ENCODE measurements at regions not wholly inside any gene's neighbourhood (a gene's known extent, or its start where the extent isn't known, plus 50 kb on each side); places are given as distances from the start of the nearest gene placed in this dataset.
"Not testable (repeated sequence)": the region's sequence is repeated elsewhere in the genome, so short reads cannot be mapped to it uniquely, and the experiment has no call there.

DNA sequence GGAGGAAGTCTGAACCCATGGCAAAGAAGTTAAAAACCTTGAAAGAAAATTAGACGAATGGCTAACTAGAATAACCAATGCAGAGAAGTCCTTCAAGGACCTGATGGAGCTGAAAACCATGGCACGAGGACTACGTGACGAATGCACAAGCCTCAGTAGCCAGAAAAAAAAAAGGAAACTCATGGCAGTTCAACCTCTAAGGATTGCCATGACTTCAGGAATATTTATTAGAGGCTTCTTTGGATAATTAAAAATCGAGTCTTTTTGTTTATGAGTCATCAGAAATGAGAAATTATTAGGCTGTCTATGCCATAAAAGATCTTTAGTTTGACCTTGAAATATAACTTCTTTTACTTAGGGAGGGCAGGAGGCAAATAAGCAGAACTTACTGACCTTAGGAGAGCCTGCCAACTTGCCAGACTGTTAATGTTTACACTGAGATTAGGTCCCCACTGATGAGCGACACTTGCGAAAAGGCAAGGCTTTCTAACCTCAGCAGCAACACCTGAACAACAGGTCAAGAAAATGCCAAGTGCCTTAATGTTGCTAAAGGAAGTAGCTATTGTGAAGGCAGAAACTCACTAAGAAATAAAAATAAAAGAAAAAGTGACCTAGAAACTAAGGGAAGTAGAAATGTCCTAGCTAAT is 55.2 kb upstream of the TUSC1 start:
- Histone ChIP-seq H3K9me3 (ENCODE audit: low read depth) (no peaks in the 10 kb centered on the region), H3K27me3 (no peaks in the 10 kb centered on the region), H3K4me1 (ENCODE audit: low read depth) (no peaks in the 10 kb centered on the region), H3K27ac (no peak overlapping the region), H3K36me3 (no peaks in the 10 kb centered on the region), H3K4me3 (no peak overlapping the region)
- DNase-seq (ENCODE audit: low read depth in 1 of 2, low spot score in 1 of 2): no peak
- no peak for TF ChIP-seq CTCF (IDR thresholded peaks at IDR 0.05; ENCODE audit: low read depth, low read length)

DNA sequence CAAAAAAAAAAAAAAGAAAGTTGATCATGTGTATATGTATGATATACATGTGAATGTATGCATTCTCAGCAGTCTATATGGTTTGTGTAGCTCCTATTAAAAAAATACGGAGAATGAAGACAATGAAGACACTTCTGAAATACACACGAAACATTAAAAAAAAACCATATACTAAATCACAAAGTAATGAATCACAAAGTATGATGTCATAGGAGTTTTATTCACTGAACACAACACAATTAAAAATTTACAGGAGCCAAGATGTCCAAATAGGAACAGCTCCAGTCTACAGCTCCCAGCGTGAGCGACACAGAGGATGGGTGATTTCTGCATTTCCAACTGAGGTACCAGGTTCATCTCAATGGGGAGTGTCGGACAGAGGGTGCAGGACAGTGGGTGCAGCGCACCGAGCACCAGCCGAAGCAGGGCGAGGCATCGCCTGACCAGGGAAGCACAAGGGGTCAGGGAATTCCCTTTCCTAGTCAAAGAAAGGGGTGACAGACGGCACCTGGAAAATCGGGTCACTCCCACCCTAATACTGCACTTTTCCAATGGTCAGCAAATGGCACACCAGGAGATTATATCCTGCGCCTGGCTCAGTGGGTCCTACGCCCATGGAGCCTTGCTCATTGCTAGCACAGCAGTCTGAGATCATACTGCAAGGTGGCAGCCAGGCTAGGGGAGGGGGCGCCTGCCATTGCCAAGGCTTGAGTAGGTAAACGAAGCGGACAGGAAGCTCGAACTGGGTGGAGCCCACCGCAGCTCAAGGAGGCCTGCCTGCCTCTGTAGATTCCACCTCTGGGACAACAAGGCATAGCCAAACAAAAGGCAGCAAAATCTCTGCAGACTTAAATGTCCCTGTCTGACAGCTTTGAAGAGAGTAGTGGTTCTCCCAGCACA is 53.9 kb upstream of the TUSC1 start:
- H3K27ac ChIP-seq; H3K4me1 ChIP-seq (ENCODE audit: low read depth); DNase-seq (ENCODE audit: low read depth in 1 of 2, low spot score in 1 of 2); H3K27me3 ChIP-seq; H3K36me3 ChIP-seq; H3K4me3 ChIP-seq; H3K9me3 ChIP-seq (ENCODE audit: low read depth): not testable (repeated sequence)
